ENCODE measurements at regions not wholly inside any gene's neighbourhood (a gene's known extent, or its start where the extent isn't known, plus 50 kb on each side); places are given as distances from the start of the nearest gene placed in this dataset.
"Not testable (repeated sequence)": the region's sequence is repeated elsewhere in the genome, so short reads cannot be mapped to it uniquely, and the experiment has no call there.

- no peak for DNase-seq (ENCODE audit: low read depth, low spot score)
Measured at GRCh38 chr15:92822216-92823144, 77.6 kb upstream of the CHD2 start.

GRCh38 chr15:92825985-92826384 lies 74.1 kb upstream of the CHD2 start:
- no peak for DNase-seq (ENCODE audit: low read depth, low spot score)

- DNase-seq (ENCODE audit: low read depth, low spot score): not testable (repeated sequence)
Measured at GRCh38 chr15:92827991-92828390, 72.1 kb upstream of the CHD2 start.

GRCh38 chr15:92829875-92830274 lies 70.2 kb upstream of the CHD2 start:
- no peak for DNase-seq (ENCODE audit: low read depth, low spot score)

- no peak for DNase-seq (ENCODE audit: low read depth, low spot score)
Measured at GRCh38 chr15:92831336-92831654, 68.8 kb upstream of the CHD2 start.

GRCh38 chr15:92831655-92832328 lies 68.3 kb upstream of the CHD2 start:
- peak; percentile 96 for DNase-seq (ENCODE audit: low read depth, low spot score)

GRCh38 chr15:92833106-92833433 lies 67.1 kb upstream of the CHD2 start:
- DNase-seq (ENCODE audit: low read depth, low spot score): no peak

- DNase-seq (ENCODE audit: low read depth, low spot score): no peak
Measured at GRCh38 chr15:92833493-92834271, 66.4 kb upstream of the CHD2 start.

- DNase-seq (ENCODE audit: low read depth, low spot score): no peak
Measured at GRCh38 chr15:92839696-92840095, 60.4 kb upstream of the CHD2 start.

GRCh38 chr15:92840149-92840548 lies 60.0 kb upstream of the CHD2 start:
- DNase-seq (ENCODE audit: low read depth, low spot score): no peak

- no peak for DNase-seq (ENCODE audit: low read depth, low spot score)
Measured at GRCh38 chr15:92843326-92843725, 56.8 kb upstream of the CHD2 start.

- DNase-seq (ENCODE audit: low read depth, low spot score): no peak
Measured at GRCh38 chr15:92843814-92844213, 56.3 kb upstream of the CHD2 start.

GRCh38 chr15:92845126-92845508 lies 55.0 kb upstream of the CHD2 start:
- DNase-seq (ENCODE audit: low read depth, low spot score): no peak

GRCh38 chr15:92846741-92847140 lies 53.4 kb upstream of the CHD2 start:
- DNase-seq (ENCODE audit: low read depth, low spot score): no peak

GRCh38 chr15:92847841-92848240 lies 52.3 kb upstream of the CHD2 start:
- no peak for DNase-seq (ENCODE audit: low read depth, low spot score)

- no peak for DNase-seq (ENCODE audit: low read depth, low spot score)
Measured at GRCh38 chr15:92848464-92848851, 51.7 kb upstream of the CHD2 start.

- no peak for DNase-seq (ENCODE audit: low read depth, low spot score)
Measured at GRCh38 chr15:92848852-92849598, 51.1 kb upstream of the CHD2 start.

- DNase-seq (ENCODE audit: low read depth, low spot score): not testable (repeated sequence)
Measured at GRCh38 chr15:92850218-92850617, 49.9 kb upstream of the CHD2 start.

All from iPS DF 19.7 (cell line).